ENCODE measurements at regions not wholly inside any gene's neighbourhood (a gene's known extent, or its start where the extent isn't known, plus 50 kb on each side); places are given as distances from the start of the nearest gene placed in this dataset.

DNA sequence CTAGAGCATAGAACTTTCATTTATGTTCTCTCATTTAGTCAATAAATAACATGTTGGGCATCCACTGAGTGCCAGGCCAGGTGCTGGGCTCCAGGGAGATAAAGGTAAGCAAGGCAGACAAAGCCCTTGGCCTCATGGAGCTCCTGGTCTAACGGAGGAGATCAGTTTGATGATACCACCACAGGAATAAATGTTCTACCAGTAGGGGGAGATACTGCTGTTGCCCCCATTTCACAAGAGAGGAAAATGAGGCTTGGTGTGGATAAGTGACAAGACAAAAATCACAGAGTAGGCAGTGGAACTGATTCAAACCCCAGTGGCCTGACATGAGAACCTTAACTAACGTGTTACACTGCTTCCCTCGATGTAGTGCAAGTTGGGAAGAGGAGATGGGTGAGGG is 80.4 kb upstream of the ERCC4 start:
- TF ChIP-seq CTCF (IDR thresholded peaks at IDR 0.05; ENCODE audit: borderline replicate concordance, extremely low read depth, low read length, poor library complexity, severe bottlenecking) (peak; percentile 35), EZH2 (IDR thresholded peaks at IDR 0.05; ENCODE audit: borderline replicate concordance, low read depth, low read length, severe bottlenecking) (no peak)
